ENCODE measurements at regions not wholly inside any gene's neighbourhood (a gene's known extent, or its start where the extent isn't known, plus 50 kb on each side); places are given as distances from the start of the nearest gene placed in this dataset.

- TF ChIP-seq CTCF (IDR thresholded peaks at IDR 0.05; ENCODE audit: low read depth, low read length) = no peak
- no peak for DNase-seq (ENCODE audit: low read depth, low spot score)
- in situ Hi-C loops (cut with HindIII; ENCODE audit: low sequenced_read_pairs) = no loop called here
- no peak overlapping the region for H3K4me3 ChIP-seq (ENCODE audit: low read depth, low read length)
These were observed 96.2 kb upstream of the EYS start for GRCh38 chr6:65803186-65803585.

GRCh38 chr6:65799389-65799788 lies 92.4 kb upstream of the EYS start:
- no peak overlapping the region for H3K4me3 ChIP-seq (ENCODE audit: low read depth, low read length)
- in situ Hi-C loops (cut with HindIII; ENCODE audit: low sequenced_read_pairs) = no loop called here
- no peak for DNase-seq (ENCODE audit: low read depth, low spot score)
- no peak for TF ChIP-seq CTCF (IDR thresholded peaks at IDR 0.05; ENCODE audit: low read depth, low read length)

- TF ChIP-seq CTCF (IDR thresholded peaks at IDR 0.05; ENCODE audit: low read depth, low read length) = no peak
- in situ Hi-C loops (cut with HindIII; ENCODE audit: low sequenced_read_pairs) = no loop called here
These were observed 91.4 kb upstream of the EYS start for GRCh38 chr6:65798280-65799014.

GRCh38 chr6:65790666-65791065 lies 83.6 kb upstream of the EYS start:
- no peak for TF ChIP-seq CTCF (IDR thresholded peaks at IDR 0.05; ENCODE audit: low read depth, low read length)
- in situ Hi-C loops (cut with HindIII; ENCODE audit: low sequenced_read_pairs) = no loop called here
- DNase-seq (ENCODE audit: low read depth, low spot score) = no peak
- H3K4me3 ChIP-seq (ENCODE audit: low read depth, low read length) = no peak overlapping the region

More at GRCh38 chr6:65798280-65799014, 91.4 kb upstream of the EYS start:
- DNase-seq (ENCODE audit: low read depth, low spot score) = no peak
- no peak overlapping the region for H3K4me3 ChIP-seq (ENCODE audit: low read depth, low read length)

GRCh38 chr6:65787787-65788186 lies 80.8 kb upstream of the EYS start:
- in situ Hi-C loops (cut with HindIII; ENCODE audit: low sequenced_read_pairs) = no loop called here
- DNase-seq (ENCODE audit: low read depth, low spot score) = no peak
- H3K4me3 ChIP-seq (ENCODE audit: low read depth, low read length) = no peak overlapping the region
- no peak for TF ChIP-seq CTCF (IDR thresholded peaks at IDR 0.05; ENCODE audit: low read depth, low read length)

- no peak for DNase-seq (ENCODE audit: low read depth, low spot score)
- TF ChIP-seq CTCF (IDR thresholded peaks at IDR 0.05; ENCODE audit: low read depth, low read length) = no peak
- in situ Hi-C loops (cut with HindIII; ENCODE audit: low sequenced_read_pairs) = no loop called here
- H3K4me3 ChIP-seq (ENCODE audit: low read depth, low read length) = no peak overlapping the region
These were observed 79.8 kb upstream of the EYS start for GRCh38 chr6:65786815-65787214.

Measured in astrocyte of the spinal cord (primary cell).